Mammary epithelial cell (primary cell): ENCODE measurements at regions not wholly inside any gene's neighbourhood (a gene's known extent, or its start where the extent isn't known, plus 50 kb on each side); places are given as distances from the start of the nearest gene placed in this dataset.

Experiments
- CTCF ChIP-seq, 2 donors: IDR thresholded peaks in 1 of 2; conservative IDR thresholded peaks in 1 of 2; 2 replicates each; pipeline ENCODE4 v1.5.1; 2011 to 2012; ENCODE audit warnings: inconsistent platforms in 2 of 2, low read length in 2 of 2, mild to moderate bottlenecking in 2 of 2, control low read depth in 1 of 2, low read depth in 1 of 2; ENCODE audit not compliant: insufficient read depth in 1 of 2; ENCODE audit errors: extremely low read depth in 1 of 2
- EZH2 ChIP-seq: IDR thresholded peaks from 2 replicates; pipeline ENCODE4 v1.6.1; 2012; ENCODE audit warnings: low read length, inconsistent platforms, borderline replicate concordance

GRCh38 chr22:48346311-48346710 lies 1481.4 kb downstream of the BRD1 start:
- TF ChIP-seq CTCF (conservative IDR thresholded peaks at IDR 0.05 in 1 of 2, IDR thresholded peaks at IDR 0.05 in 1 of 2; ENCODE audit: extremely low read depth in 1 of 2, insufficient read depth in 1 of 2, low read depth in 1 of 2, low read length in 2 of 2) (no peak), EZH2 (no peak)
